HCT116 (cell line): ENCODE measurements at regions not wholly inside any gene's neighbourhood (a gene's known extent, or its start where the extent isn't known, plus 50 kb on each side); places are given as distances from the start of the nearest gene placed in this dataset.

Source experiments
- ATAC-seq: fragments of 200-7000 bp; cut with Tn5 transposase; 2 replicates; pipeline ENCODE4 v1.9.1; 2020; ENCODE audit warnings: mild to moderate bottlenecking, moderate library complexity
- BruUV-seq: library from RNA; stranded (reverse); fragments of 400-500 nt; replicated peaks from 2 replicates; lab custom pipeline; 2021; lab: Mats Ljungman, UMichigan
- CTCF ChIA-PET: fragments of 300-600 bp; sonication (Branson Sonifier 250); formaldehyde crosslinking; loops from one replicate; lab custom pipeline; 2021; ENCODE audit warnings: antibody characterized with exemption; lab: Charles Lee
- POLR2A ChIA-PET: fragments of 300-600, 350-600 bp; sonication (Branson Sonifier 250); formaldehyde crosslinking; loops from one replicate; lab custom pipeline; 2021; ENCODE audit warnings: antibody characterized with exemption; lab: Charles Lee
- RAD21 ChIA-PET, 2 experiments: fragments of 300-600 bp; sonication (Branson Sonifier 250); formaldehyde crosslinking; loops; one replicate each; lab custom pipeline; 2023; ENCODE audit warnings: low total read pairs in 2 of 2; ENCODE audit not compliant: uncharacterized antibody in 2 of 2, unreplicated experiment in 2 of 2, low non-redundant PET in 1 of 2; lab: Charles Lee
- DNase-seq: peaks from one replicate; pipeline ENCODE4 v3.0.0-alpha.2; 2010; ENCODE audit warnings: low read depth, low spot score
- H2AFZ ChIP-seq: fragments of 200-600 bp; shearing (Covaris generic), sonication (generic); 2 replicates; pipeline ENCODE4 v1.6.1; 2017; ENCODE audit warnings: low read depth, mixed run types, mixed read lengths, antibody characterized with exemption, low read length; ENCODE audit not compliant: poor library complexity, severe bottlenecking
- H3K27ac ChIP-seq: 2 replicates; pipeline ENCODE4 v1.5.1; 2012; ENCODE audit warnings: low read depth, low read length
- H3K27me3 ChIP-seq: fragments of 200-600 bp; sonication (generic); 2 replicates; pipeline ENCODE4 v1.6.1; 2016; ENCODE audit warnings: mixed run types, low read length, mixed read lengths; ENCODE audit not compliant: insufficient read depth
- H3K36me3 ChIP-seq, 2 experiments: fragments of 200-500 bp in 1 of 2; fragments of 200-600 bp in 1 of 2; sonication (Bioruptor generic) in 1 of 2; sonication (generic) in 1 of 2; 2 replicates each; pipeline versions ENCODE4 v1.5.1 to v1.6.1; 2014 to 2016; ENCODE audit warnings: low read length in 2 of 2, inconsistent platforms in 1 of 2, mixed read lengths in 1 of 2, mixed run types in 1 of 2; ENCODE audit not compliant: insufficient read depth in 2 of 2, control insufficient read depth in 1 of 2
- H3K4me1 ChIP-seq, 2 experiments: fragments of 200-600 bp in 1 of 2; sonication (generic) in 1 of 2; 2 replicates each; pipeline versions ENCODE4 v1.5.1 to v1.6.1; 2012 to 2017; ENCODE audit warnings: low read length in 2 of 2, inconsistent platforms in 1 of 2, mild to moderate bottlenecking in 1 of 2, mixed read lengths in 1 of 2, mixed run types in 1 of 2, moderate library complexity in 1 of 2; ENCODE audit not compliant: insufficient read depth in 2 of 2, control insufficient read depth in 1 of 2
- H3K4me2 ChIP-seq: fragments of 200-600 bp; sonication (generic); 2 replicates; pipeline ENCODE4 v1.6.1; 2017; ENCODE audit warnings: mixed run types, low read length, mixed read lengths
- H3K4me3 ChIP-seq, 2 experiments: fragments of 200-600 bp in 1 of 2; sonication (generic) in 1 of 2; replicated peaks in 1 of 2; 2 replicates each; pipeline ENCODE4 v1.5.1; 2011 to 2016; ENCODE audit warnings: low read length in 2 of 2, control low read depth in 1 of 2, low read depth in 1 of 2, mild to moderate bottlenecking in 1 of 2, mixed read lengths in 1 of 2, mixed run types in 1 of 2
- H3K79me2 ChIP-seq: fragments of 200-600 bp; sonication (generic); 2 replicates; pipeline ENCODE4 v1.6.1; 2017; ENCODE audit warnings: mild to moderate bottlenecking, mixed run types, low read length, moderate library complexity, mixed read lengths; ENCODE audit not compliant: insufficient read depth
- H3K9ac ChIP-seq: fragments of 200-600 bp; sonication (generic); 2 replicates; pipeline ENCODE4 v1.6.1; 2016; ENCODE audit warnings: low read length, mixed read lengths
- H3K9me2 ChIP-seq: fragments of 200-600 bp; sonication (generic), shearing (Covaris generic); 2 replicates; pipeline ENCODE4 v1.6.1; 2017; ENCODE audit warnings: mixed run types, mild to moderate bottlenecking, moderate library complexity; ENCODE audit not compliant: insufficient read depth
- H3K9me3 ChIP-seq, 2 experiments: fragments of 200-500 bp in 1 of 2; fragments of 200-600 bp in 1 of 2; sonication (Bioruptor generic) in 1 of 2; sonication (generic) in 1 of 2; 2 replicates each; pipeline ENCODE4 v1.6.1; 2014 to 2017; ENCODE audit warnings: low read length in 2 of 2, mixed read lengths in 2 of 2, inconsistent platforms in 1 of 2, low read depth in 1 of 2, mild to moderate bottlenecking in 1 of 2, mixed run types in 1 of 2, moderate library complexity in 1 of 2; ENCODE audit not compliant: control insufficient read depth in 1 of 2, insufficient read depth in 1 of 2
- H4K20me1 ChIP-seq: fragments of 200-600 bp; sonication (generic), shearing (Covaris generic); 2 replicates; pipeline ENCODE4 v1.6.1; 2017; ENCODE audit warnings: mixed run types, mild to moderate bottlenecking, moderate library complexity; ENCODE audit not compliant: insufficient read depth
- ATF3 ChIP-seq: IDR thresholded peaks from 2 replicates; pipeline ENCODE4 v1.6.1; 2012
- CBX3 ChIP-seq: IDR thresholded peaks from 2 replicates; pipeline ENCODE4 v1.6.1; 2012; ENCODE audit warnings: low read depth
- CTCF ChIP-seq, 3 experiments: fragments of 200-600 bp in 1 of 3; sonication (generic) in 1 of 3; IDR thresholded peaks in 2 of 3; conservative IDR thresholded peaks in 1 of 3; 2 replicates each; pipeline ENCODE4 v1.5.1; 2012 to 2017; ENCODE audit warnings: low read depth in 2 of 3, low read length in 2 of 3, antibody characterized with exemption in 1 of 3, borderline replicate concordance in 1 of 3, control low read depth in 1 of 3, mild to moderate bottlenecking in 1 of 3, mixed read lengths in 1 of 3, mixed run types in 1 of 3, moderate library complexity in 1 of 3; ENCODE audit not compliant: insufficient read depth in 1 of 3
- EGR1 ChIP-seq: IDR thresholded peaks from 2 replicates; pipeline ENCODE4 v1.6.1; 2012; ENCODE audit warnings: low read depth
- ELF1 ChIP-seq: IDR thresholded peaks from 2 replicates; pipeline ENCODE4 v1.6.1; 2012; ENCODE audit warnings: low read depth, borderline replicate concordance
- EZH2 ChIP-seq: fragments of 200-600 bp; sonication (generic); IDR thresholded peaks from 2 replicates; pipeline ENCODE4 v1.6.1; 2017; ENCODE audit warnings: antibody characterized with exemption, mixed run types
- EZH2phosphoT487 ChIP-seq: fragments of 200-600 bp; IDR thresholded peaks from 2 replicates; pipeline ENCODE4 v1.6.1; 2018; ENCODE audit warnings: antibody characterized with exemption, borderline replicate concordance
- FOSL1 ChIP-seq: IDR thresholded peaks from 2 replicates; pipeline ENCODE4 v1.6.1; 2012; ENCODE audit warnings: low read depth
- JUND ChIP-seq: IDR thresholded peaks from 2 replicates; pipeline ENCODE4 v1.6.1; 2012
- POLR2A ChIP-seq: IDR thresholded peaks from 2 replicates; pipeline ENCODE4 v1.7.0; 2011; ENCODE audit warnings: borderline replicate concordance; ENCODE audit not compliant: insufficient read depth, insufficient read length; ENCODE audit errors: extremely low read depth
- POLR2AphosphoS5 ChIP-seq: IDR thresholded peaks from 2 replicates; pipeline ENCODE4 v1.6.1; 2011; ENCODE audit warnings: mild to moderate bottlenecking, low read depth, low read length, moderate library complexity
- RAD21 ChIP-seq: IDR thresholded peaks from 2 replicates; pipeline ENCODE4 v1.6.1; 2012; ENCODE audit warnings: low read depth, mild to moderate bottlenecking
- REST ChIP-seq: IDR thresholded peaks from 2 replicates; pipeline ENCODE4 v1.6.1; 2012; ENCODE audit warnings: low read depth
- SIN3A ChIP-seq: IDR thresholded peaks from 2 replicates; pipeline ENCODE4 v1.6.1; 2012; ENCODE audit warnings: low read depth
- SP1 ChIP-seq: IDR thresholded peaks from 2 replicates; pipeline ENCODE4 v1.6.1; 2012; ENCODE audit warnings: low read depth
- TCF7L2 ChIP-seq: IDR thresholded peaks from 2 replicates; pipeline ENCODE4 v1.7.0; 2011; ENCODE audit warnings: borderline replicate concordance, inconsistent platforms; ENCODE audit not compliant: insufficient read depth, insufficient read length; ENCODE audit errors: extremely low read depth
- YY1 ChIP-seq: IDR thresholded peaks from 2 replicates; pipeline ENCODE4 v1.6.1; 2011; ENCODE audit warnings: low read length, low read depth, moderate library complexity, mild to moderate bottlenecking; ENCODE audit not compliant: insufficient replicate concordance; ENCODE audit errors: extremely low read depth
- ZBTB33 ChIP-seq: IDR thresholded peaks from 2 replicates; pipeline ENCODE4 v1.6.1; 2011; ENCODE audit warnings: mild to moderate bottlenecking, low read length, moderate library complexity; ENCODE audit not compliant: insufficient replicate concordance; ENCODE audit errors: extremely low read depth
- ZFX ChIP-seq: fragments of 450-650 bp; IDR thresholded peaks from 2 replicates; pipeline ENCODE4 v1.6.1; 2017
- ZNF274 ChIP-seq: fragments of 200-500 bp; sonication (Bioruptor generic); IDR thresholded peaks from 2 replicates; pipeline ENCODE4 v1.6.1; 2014; ENCODE audit warnings: mild to moderate bottlenecking, low read depth, low read length, inconsistent platforms
- intact Hi-C: fragments of 100-400 bp; cut with micrococcal nuclease; formaldehyde crosslinking; loops from 2 replicates; pipeline ENCODE4 v1.10.0; 2022

GRCh38 chr9:96122282-96122681 lies 179.7 kb downstream of the HSD17B3 start:
- DNase-seq, result no peak
- ATAC-seq, result peak; percentile 86
- no peak for TF ChIP-seq EZH2
- TF ChIP-seq POLR2A, result no peak
- TF ChIP-seq ELF1, result no peak
- TF ChIP-seq RAD21, result no peak
- no peak for TF ChIP-seq TCF7L2
- TF ChIP-seq CBX3, result no peak
- no peak for TF ChIP-seq ZFX
- TF ChIP-seq POLR2AphosphoS5, result no peak
- no peak for TF ChIP-seq ATF3
- no peak for TF ChIP-seq ZNF274
- no peak for TF ChIP-seq FOSL1
- TF ChIP-seq EGR1, result no peak
- no peak for TF ChIP-seq YY1
- no peak for TF ChIP-seq REST
- no peak for TF ChIP-seq SIN3A
- no peak for TF ChIP-seq JUND
- TF ChIP-seq ZBTB33, result no peak
- TF ChIP-seq EZH2phosphoT487, result no peak
- no peak for TF ChIP-seq SP1
- TF ChIP-seq CTCF (IDR thresholded peaks at IDR 0.05 in 2 of 3, conservative IDR thresholded peaks at IDR 0.05 in 1 of 3; ENCODE audit: borderline replicate concordance in 1 of 3, insufficient read depth in 1 of 3, low read depth in 2 of 3, low read length in 2 of 3), result no peak
- TF ChIP-seq, all 23 proteins: peak for 0
- Histone ChIP-seq H3K9me3 (no peaks in the 10 kb centered on the region), H3K9ac (no peak overlapping the region), H3K27me3 (no peaks in the 10 kb centered on the region), H3K27ac (no peak overlapping the region), H3K4me1 (no peaks in the 10 kb centered on the region), H3K4me2 (no peak overlapping the region), H3K9me2 (no peaks in the 10 kb centered on the region), H2AFZ (no peak overlapping the region), H3K4me3 (no peak overlapping the region), H4K20me1 (no peaks in the 10 kb centered on the region), H3K79me2 (no peaks in the 10 kb centered on the region), H3K36me3 (no peaks in the 10 kb centered on the region)
- no TSS peak for BruUV-seq
- ChIA-PET POLR2A (no interaction called here), CTCF (no interaction called here), RAD21 (no interaction called here)
- intact Hi-C loops, result no loop called here
